T-helper 1 cell treated with Interleukin-12 subunit alpha and Interleukin-12 subunit beta and Interleukin-4 antibody, amounts not matched to agents 30 ng/mL and 1 ng/mL, for 36 hours (primary cell): ENCODE measurements at regions not wholly inside any gene's neighbourhood (a gene's known extent, or its start where the extent isn't known, plus 50 kb on each side); places are given as distances from the start of the nearest gene placed in this dataset.
"Not testable (repeated sequence)": the region's sequence is repeated elsewhere in the genome, so short reads cannot be mapped to it uniquely, and the experiment has no call there.

Source experiments
- intact Hi-C: fragments of 100-400 bp; cut with micrococcal nuclease; formaldehyde crosslinking; loops from one replicate; pipeline ENCODE4 v1.15.1; 2024

DNA sequence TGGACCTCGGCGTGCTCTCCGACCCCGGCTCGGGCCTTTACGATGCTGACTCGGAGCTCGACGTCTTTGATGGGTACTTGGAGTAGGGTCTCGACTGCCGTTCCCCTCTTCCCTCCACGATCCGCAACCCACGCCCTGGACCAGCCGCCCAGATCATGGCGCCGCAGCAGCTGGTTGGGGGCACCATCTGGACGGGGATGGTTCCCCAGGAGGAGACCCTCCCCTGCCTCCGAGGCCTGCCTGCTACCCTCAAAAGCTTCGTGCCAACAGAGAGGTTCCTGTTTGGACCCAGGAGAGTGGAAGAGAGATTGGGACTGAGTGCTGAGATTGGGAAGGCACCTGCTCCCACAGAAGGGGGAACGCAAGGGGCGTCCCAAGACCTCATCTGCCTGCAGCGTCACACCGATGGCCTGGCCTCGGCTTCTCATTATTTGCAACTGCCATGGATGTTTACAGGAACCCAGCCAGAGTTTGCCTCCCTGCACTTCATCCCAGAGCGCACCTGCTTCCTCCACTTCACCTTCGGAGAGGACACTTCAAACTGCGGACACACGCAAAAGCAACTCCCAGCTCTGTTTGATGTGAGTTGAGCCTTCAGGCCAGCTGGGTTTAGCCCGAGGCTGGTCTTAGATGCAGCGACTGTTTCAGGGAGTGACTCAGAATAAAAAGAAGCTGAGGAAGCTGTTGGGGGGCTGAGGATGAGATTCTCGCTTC is 58.9 kb downstream of the GOLGA6L7 start:
- intact Hi-C loops = loop anchor here (10.0 kb wide), 1 partner anchor 185 kb away; no protein-coding TSS in a partner anchor

- intact Hi-C loops = loop anchor here (10.0 kb wide), 1 partner anchor 186 kb away; no protein-coding TSS in a partner anchor
These were observed 59.6 kb downstream of the GOLGA6L7 start for GRCh38 chr15:28788649-28789400.

GRCh38 chr15:28788176-28788575 is 60.3 kb downstream of the GOLGA6L7 start:
- intact Hi-C loops = loop anchor here (10.0 kb wide), 1 partner anchor 187 kb away; no protein-coding TSS in a partner anchor

- intact Hi-C loops = loop anchor here (10.0 kb wide), 1 partner anchor 188 kb away; no protein-coding TSS in a partner anchor
These were observed 61.9 kb downstream of the GOLGA6L7 start for GRCh38 chr15:28786521-28786920.

DNA sequence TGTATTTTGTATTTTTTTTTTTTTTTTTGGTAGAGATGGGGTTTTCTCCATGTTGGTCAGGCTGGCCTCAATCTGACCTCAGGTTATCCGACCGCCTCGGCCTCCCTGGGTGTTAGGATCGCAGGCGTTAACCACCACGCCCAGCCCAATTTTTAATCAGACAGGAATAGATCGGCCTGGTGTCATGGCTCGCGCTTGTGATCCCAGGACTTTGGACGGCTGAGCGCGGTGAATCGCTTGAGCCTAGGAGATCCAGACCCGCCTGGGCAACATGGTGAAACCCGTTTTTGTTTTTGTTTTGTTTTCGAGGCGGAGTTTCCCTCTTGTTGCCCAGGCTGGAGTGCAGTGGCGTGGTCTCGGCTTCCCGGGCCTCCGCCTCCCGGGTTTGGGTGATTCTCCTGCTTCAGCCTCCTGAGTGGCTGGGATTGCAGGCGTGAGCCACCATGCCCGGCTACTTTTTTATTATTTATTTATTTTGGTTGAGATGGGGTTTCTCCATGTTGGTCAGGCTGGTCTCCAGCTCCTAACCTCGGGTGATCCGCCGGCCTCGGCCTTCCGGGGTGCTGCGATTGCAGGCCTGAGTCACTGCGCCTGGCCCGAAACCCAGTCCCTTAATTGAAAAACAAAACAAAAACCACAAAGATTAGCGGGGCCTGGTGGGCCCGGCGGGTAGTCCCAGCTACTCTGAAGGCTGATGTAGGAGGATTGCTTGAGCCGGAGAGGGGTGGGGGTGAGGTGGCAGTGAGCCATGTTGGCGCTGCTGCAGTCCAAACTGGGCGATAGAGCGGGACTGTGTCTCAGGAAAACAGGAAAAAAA is 63.9 kb downstream of the GOLGA6L7 start:
- intact Hi-C loops = loop anchor here (10.0 kb wide), 1 partner anchor 190 kb away; no protein-coding TSS in a partner anchor

- intact Hi-C loops = loop anchor here (10.0 kb wide), 1 partner anchor 191 kb away; no protein-coding TSS in a partner anchor
These were observed 64.6 kb downstream of the GOLGA6L7 start for GRCh38 chr15:28783873-28784272.

DNA sequence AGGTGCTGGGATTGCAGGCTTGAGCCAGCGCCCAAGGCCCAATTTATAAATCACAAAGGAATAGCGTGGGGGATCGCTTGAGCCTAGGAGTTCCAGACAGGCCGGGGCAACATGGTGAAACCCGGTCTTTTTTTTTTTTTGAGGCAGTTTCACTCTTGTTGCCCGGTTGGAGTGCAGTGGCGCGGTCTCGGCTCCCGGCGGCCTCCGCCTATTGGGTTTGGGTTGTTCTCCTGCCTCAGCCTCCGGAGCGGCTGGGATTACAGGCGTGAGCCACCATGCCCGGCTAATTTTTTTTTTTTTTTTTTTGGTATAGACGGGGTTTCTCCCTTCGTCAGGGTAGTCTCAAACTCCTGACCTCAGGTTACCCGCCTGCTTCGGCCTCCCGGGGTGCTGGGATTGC is 65.0 kb downstream of the GOLGA6L7 start:
- intact Hi-C loops = loop anchor here (10.0 kb wide), 1 partner anchor 191 kb away; no protein-coding TSS in a partner anchor

- intact Hi-C loops = not testable (repeated sequence)
These were observed 66.2 kb upstream of the GOLGA8M start for GRCh38 chr15:28778397-28778796.

DNA sequence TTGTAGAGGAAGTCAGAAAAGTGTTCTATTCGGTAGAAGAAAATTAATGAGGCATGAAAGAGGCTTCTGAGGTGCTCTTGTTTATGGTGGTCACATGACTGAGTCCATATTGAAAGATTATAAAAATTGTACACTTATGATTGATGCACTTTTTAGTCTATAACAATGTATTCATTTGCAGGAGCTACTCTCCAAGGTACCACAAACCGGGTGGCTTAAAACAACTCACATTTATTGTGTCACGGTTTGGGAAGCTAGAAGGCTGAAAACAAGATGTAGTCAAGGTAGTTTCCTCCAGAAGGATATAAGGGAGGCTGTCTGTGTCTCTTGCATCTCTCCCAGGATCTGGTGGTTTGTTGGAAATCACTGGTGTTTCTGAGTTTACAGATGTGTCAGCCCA is 60.6 kb upstream of the GOLGA8M start:
- intact Hi-C loops = not testable (repeated sequence)
